NCI-H526 (cell line): ENCODE measurements at regions not wholly inside any gene's neighbourhood (a gene's known extent, or its start where the extent isn't known, plus 50 kb on each side); places are given as distances from the start of the nearest gene placed in this dataset.
"Not testable (repeated sequence)": the region's sequence is repeated elsewhere in the genome, so short reads cannot be mapped to it uniquely, and the experiment has no call there.

ENCODE experiments used
- DNase-seq, 2 experiments: peaks; one replicate each; lab custom pipeline; 2025; lab: John Stamatoyannopoulos, UW

DNA sequence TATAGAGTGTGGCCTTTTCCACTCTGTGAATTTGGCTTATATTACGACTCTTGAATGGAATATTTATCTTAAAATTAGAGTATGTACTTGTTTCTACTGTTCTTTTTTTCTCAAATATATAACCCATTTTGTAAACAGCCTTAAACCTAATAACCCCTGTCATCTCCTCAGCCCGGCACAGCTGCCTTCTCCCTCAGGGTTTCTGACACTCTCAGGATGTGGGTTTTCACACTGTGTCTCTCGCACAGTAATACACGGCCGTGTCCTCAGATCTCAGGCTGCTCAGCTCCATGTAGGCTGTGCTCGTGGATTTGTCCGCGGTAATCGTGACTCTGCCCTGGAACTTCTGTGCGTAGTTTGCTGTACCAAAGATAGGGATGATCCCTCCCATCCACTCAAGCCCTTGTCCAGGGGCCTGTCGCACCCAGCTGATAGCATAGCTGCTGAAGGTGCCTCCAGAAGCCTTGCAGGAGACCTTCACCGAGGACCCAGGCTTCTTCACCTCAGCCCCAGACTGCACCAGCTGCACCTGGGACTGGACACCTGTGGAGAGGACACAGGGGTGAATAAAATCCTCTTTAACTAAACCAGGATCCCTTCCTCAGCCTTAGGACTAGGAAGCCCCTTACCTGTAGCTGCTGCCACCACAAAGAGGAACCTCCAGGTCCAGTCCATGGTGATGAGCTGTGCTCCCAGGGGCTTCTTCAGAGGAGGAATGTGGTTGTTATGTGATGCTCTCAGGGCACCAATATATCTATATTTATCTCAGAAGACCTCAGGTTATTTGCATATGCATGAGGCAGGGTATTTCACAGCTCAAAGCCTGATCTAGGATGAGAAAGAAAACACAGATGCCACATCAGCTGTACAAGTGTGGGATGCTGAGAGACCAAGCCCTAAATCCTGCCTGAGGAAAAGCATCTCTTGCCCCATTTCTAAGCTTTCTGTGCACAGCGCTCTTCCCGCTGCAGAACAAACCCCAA, 1188.4 kb downstream of the TMEM121 start:
- not testable (repeated sequence) for DNase-seq

GRCh38 chr14:106717544-106717943, 1191.2 kb downstream of the TMEM121 start:
- DNase-seq, result not testable (repeated sequence)

DNA sequence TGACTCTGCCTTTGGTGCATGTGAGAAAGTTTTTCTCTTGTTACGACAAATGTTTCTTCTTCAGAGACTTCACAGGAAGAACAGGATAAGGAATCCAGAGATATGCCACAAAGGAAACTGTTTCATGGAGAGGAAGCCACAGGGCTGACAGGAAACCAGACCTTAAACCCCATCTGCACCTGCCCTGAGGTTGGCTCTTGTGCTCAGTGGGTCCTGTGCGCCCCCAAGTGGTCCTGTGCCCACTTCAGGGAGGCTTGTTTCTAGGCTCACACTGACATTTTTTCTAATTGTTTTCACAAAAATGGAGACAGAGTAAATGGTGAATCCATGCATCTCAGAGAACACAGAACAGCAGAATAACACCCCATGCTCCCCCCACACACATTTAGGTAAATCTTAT, 1193.5 kb downstream of the TMEM121 start:
- not testable (repeated sequence) for DNase-seq

- not testable (repeated sequence) for DNase-seq
Observed at GRCh38 chr14:106721926-106722325, 1195.5 kb downstream of the TMEM121 start.

DNA sequence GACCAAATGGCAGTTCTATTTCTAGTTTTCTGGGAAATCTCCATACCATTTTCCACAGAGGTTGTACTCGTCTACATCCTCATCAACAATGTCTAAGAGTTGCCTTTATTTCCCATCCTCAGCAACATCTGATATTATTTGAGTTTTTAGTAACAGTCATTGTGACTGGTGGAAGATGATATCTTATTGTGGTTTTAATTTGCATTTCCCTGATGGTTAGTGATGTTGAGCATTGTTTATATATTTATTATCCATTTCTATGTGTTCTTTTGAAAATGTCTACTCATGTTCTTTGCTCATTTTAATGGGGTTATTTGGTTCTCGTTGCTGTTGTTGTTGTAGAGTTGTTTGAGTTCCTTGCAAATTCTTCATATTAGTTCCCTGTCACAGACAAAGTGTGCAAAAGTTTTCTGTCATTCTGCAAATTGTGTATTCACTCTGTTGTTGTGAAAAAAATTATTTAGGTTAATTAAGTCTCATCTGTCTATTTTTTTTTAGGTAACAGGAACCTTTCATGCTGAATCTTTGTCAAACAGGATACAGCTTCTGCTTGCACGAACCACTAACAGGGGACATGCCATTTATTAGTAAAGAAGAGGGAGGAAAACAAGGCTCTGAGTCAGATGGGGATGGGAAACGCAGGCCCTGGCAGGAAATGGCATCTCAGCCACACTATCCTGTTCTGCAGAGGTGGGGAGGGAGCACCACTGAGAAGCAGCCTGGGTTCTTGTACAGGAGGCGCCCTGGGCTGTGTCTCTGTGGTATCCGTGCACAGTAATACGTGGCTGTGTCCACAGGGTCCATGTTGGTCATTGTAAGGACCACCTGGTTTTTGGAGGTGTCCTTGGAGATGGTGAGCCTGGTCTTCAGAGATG, 1196.7 kb downstream of the TMEM121 start:
- DNase-seq, result not testable (repeated sequence)

GRCh38 chr14:106727962-106728361, 1201.6 kb downstream of the TMEM121 start:
- not testable (repeated sequence) for DNase-seq

DNA sequence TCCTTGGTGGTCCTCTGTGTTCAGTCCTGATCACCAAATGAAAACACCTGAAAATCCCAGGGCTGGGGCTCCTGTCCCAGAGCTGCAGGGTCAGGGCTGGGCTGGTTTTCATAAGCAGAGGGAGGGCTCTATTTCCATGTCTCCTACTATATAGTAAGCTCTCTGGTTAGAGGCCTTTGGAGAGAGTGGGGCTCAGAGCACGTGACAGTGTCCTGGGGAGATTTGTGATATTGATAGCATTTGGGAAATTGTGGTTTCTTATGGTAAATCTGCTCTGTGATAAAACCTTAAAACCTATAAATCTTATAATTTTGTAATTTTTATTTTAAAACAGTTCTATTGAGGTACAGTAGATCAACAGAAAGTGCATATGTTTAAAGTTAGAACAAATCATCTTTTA, 1202.2 kb downstream of the TMEM121 start:
- DNase-seq, result no peak

DNA sequence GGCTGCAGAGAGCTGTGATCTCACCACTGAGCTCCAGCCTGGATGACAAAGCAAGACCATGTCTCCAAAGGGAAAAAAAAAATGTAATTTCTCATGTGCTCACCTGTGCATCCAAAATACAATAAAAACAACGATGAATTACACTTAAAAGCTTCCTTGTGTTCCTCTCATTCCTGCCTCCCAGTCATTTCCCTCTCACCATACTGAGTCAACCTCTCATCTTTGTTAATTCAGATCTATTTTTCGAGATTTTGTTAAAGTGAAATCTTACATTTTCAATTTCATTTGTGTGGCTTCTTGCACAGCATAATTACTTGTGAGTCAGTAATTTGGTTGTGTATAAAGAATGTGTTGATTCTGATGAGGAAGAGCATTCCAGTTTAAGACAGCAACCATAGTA, 1203.2 kb downstream of the TMEM121 start:
- no peak for DNase-seq

- no peak for DNase-seq
Observed at GRCh38 chr14:106733771-106734170, 1207.4 kb downstream of the TMEM121 start.

DNA sequence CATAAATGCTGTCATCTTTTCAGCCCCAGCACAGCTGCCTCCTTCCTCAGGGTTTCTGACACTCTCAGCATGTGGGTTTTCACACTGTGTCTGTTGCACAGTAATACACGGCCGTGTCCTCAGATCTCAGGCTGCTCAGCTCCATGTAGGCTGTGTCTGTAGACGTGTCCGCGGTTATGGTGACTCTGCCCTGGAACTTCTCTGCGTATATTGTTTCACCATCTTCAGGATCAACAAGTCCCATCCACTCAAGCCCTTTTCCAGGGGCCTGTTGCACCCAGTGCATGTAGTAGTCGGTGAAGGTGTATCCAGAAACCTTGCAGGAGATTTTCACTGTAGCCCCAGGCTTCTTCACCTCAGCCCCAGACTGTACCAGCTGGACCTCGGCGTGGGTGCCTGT, 1210.6 kb downstream of the TMEM121 start:
- DNase-seq, result no peak

DNA sequence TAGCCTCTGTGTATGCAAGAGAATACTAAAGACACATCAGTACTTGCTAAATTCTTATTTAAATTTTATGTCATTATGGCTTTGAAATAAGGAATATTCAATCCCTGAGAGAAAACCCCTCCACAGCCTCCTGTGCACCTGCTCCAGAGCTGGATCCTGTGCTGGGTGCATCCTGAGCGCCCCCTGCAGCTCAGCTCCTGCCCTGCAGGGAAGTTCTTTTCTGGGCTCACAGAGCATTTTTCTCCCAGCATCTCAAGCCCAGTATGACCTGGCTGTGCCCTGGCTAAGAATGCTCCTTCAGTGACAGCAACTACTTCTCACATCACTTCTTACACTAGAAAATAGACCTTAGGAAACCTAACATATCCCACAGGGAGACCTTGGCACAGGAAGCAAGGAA, 1211.7 kb downstream of the TMEM121 start:
- DNase-seq, result no peak

DNA sequence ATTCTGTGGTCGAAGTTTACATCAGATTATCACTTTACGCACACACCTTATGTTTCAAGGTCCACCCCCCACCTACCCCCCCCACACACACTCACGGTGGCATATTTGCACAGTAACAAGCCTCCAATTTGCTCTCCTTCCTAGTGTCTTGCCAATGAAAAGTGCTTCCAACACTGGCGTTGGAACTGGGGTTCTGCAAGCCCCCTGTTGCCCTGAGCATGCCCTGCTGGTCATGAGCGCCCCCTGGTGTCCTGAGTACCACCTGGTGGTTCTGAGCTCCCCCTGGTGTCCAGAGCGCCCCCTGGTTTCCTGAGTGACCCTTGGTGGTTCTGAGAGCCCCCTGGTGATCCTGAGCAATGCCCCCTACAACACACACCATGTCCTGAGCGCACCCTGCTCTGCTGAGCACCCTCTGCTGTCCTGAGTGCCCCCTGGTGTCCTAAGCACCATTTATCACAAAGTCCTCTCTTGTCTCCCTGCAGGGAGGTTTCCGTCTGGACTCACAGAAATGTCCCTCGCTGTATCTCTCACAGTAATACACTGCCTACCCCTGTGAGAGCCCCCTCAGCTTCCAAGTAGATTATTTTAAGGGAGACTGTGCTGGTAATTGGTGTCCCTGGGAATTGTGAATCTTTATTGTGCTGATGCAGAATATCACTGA, 1212.3 kb downstream of the TMEM121 start:
- DNase-seq, result not testable (repeated sequence)

GRCh38 chr14:106741086-106741827, 1214.9 kb downstream of the TMEM121 start:
- DNase-seq, result not testable (repeated sequence)

DNA sequence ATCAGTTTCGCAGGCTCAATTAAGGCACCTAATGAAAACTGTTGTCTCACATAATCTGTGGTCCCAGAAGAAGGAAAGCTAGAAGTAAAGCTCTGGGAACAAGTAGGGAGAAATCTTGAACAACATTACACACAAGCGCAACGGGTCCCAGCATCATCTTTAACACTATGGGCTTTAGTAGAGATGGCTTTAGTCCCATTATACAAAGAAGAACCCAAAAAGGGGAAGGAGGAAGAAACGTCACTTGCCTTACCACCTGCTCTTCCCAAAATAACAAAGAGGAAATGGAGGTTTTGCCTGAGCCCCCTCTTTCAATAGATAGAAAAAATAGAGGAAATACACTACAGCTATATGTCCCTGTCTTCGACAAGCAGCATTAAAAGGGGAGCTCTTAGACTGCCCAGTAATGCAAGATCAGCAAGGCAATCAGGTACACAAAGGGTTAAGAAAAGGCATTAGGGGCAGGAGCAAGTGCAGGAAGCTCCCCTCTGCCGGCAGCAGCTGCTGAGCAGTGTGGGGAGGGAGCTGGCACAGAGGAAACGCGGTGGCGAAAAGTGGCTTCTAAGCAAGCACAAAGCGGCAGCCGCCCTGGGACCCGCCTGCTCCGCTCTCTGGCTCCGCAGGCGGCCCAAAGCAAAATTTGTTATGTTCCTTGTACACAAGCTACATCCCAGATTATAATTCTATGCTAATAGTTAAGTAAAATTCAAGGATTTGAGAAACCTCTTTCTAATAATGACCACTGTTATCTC, 1218.8 kb downstream of the TMEM121 start:
- DNase-seq, result not testable (repeated sequence)

- not testable (repeated sequence) for DNase-seq
Observed at GRCh38 chr14:106750089-106750488, 1223.7 kb downstream of the TMEM121 start.

GRCh38 chr14:106753751-106754150, 1227.4 kb downstream of the TMEM121 start:
- not testable (repeated sequence) for DNase-seq

DNA sequence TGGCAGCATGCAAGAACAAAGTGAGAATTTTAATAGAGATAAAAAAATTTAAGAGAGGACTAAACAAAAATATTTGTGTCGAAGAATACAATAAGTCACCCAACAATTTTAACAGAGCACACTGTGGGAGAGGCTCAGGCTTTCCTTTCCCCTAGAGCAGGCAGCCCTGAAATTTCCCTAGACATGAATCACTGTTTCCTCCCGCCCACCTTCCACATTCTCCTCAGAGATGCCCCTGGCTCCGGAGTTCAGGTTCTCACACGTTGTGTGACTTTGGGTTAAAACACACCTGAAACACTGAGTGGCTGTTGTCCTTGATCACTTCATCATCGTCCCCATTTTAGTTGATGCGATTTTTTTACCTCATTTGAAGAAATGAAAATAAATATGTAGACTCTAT, 1231.1 kb downstream of the TMEM121 start:
- not testable (repeated sequence) for DNase-seq

DNA sequence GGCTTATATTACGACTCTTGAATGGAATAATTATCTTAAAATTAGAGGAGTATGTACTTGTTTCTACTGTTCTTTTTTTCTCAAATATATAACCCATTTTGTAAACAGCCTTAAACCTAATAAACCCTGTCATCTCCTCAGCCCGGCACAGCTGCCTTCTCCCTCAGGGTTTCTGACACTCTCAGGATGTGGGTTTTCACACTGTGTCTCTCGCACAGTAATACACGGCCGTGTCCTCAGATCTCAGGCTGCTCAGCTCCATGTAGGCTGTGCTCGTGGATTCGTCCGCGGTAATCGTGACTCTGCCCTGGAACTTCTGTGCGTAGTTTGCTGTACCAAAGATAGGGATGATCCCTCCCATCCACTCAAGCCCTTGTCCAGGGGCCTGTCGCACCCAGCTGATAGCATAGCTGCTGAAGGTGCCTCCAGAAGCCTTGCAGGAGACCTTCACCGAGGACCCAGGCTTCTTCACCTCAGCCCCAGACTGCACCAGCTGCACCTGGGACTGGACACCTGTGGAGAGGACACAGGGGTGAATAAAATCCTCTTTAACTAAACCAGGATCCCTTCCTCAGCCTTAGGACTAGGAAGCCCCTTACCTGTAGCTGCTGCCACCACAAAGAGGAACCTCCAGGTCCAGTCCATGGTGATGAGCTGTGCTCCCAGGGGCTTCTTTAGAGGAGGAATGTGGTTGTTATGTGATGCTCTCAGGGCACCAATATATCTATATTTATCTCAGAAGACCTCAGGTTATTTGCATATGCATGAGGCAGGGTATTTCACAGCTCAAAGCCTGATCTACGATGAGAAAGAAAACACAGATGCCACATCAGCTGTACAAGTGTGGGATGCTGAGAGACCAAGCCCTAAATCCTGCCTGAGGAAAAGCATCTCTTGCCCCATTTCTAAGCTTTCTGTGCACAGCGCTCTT, 1235.8 kb downstream of the TMEM121 start:
- DNase-seq, result not testable (repeated sequence)

GRCh38 chr14:106764968-106765369, 1238.6 kb downstream of the TMEM121 start:
- DNase-seq, result not testable (repeated sequence)
